ENCODE measurements at regions not wholly inside any gene's neighbourhood (a gene's known extent, or its start where the extent isn't known, plus 50 kb on each side); places are given as distances from the start of the nearest gene placed in this dataset.

GRCh38 chr10:78700816-78701520 lies 367.8 kb upstream of the ZMIZ1 start:
- DNase-seq, result no peak

GRCh38 chr10:78702186-78702585 lies 366.6 kb upstream of the ZMIZ1 start:
- DNase-seq, result no peak

GRCh38 chr10:78702876-78703275 lies 365.9 kb upstream of the ZMIZ1 start:
- DNase-seq, result no peak

DNA sequence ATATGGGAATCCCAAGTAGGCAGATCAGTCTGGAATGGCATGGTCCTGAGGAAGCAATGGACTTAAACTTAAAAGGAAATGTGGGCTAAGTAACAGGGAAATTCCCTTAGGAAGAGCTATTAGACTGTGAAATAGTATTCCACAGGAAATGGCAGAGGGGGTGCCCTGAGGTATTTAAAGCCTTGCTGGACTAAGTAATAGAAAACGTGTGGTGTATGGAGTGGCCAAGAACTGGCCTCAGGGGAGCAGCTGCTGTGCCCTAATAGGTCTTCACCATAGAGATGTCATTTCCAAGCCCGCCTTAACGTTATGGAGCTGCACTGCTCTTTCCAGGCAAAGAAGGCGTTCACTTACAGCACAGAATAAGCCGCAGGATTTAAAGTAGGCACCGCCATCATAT lies 365.2 kb upstream of the ZMIZ1 start:
- no peak for DNase-seq

DNA sequence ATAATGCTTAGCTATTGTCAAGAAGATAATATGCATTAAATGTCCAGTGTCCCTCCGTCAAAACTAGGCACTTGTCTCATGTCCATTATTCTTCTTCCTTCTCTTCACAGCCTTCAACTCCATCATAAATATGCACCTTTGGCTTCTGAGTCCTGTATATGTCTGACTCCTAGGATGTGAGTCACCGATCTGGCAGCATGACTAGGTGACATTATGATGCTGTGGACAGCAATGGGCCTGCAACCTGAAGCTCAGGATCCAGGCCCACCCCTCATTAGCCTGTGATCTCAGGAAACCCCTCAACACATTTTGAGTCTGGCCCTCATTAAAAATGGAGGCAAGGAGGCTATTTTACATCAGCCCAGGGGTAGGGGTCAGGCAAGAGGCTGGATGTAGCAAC lies 362.5 kb upstream of the ZMIZ1 start:
- no peak for DNase-seq

GRCh38 chr10:78706726-78707540 lies 361.8 kb upstream of the ZMIZ1 start:
- no peak for DNase-seq

DNA sequence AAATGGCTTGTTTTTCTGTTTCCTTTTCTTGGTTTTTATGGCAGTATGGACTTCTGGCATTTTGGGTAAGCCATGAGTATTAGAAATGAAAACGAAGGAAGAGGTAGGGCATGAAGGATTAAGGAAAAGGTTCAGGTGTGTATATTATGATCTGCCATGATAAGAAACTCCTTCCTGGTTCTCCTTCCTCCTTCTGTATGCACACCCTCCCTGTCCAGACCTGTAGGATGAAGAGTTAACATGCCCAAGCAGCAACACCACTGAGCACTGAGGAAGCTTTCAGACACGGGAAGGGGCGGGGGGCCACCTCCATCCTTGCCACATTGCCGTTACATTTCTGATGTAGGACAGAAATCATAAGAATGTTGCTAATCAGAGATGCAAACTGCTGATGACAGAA lies 361.0 kb upstream of the ZMIZ1 start:
- no peak for DNase-seq

DNA sequence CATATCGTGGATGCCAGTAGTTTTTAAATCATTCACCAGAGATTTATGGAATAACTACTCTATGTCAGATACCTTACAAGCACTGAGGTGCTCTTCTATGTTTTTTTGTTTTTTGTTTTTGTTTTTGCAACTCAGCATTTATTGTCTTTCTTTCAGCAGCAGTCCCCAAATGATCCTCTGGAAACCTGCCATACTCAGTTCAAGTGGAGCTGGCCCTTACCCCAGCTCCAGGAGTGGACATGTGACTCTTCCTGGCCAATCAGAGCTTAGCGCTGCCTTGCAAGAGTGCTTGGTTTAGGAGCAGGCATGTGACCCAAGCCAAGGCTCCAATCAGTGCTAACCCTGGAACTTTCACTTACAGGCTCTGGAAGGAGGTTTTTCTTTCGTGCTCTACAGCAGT lies 356.6 kb upstream of the ZMIZ1 start:
- DNase-seq, result no peak

- no peak for DNase-seq
Observed at GRCh38 chr10:78713659-78714058, 355.1 kb upstream of the ZMIZ1 start.

DNA sequence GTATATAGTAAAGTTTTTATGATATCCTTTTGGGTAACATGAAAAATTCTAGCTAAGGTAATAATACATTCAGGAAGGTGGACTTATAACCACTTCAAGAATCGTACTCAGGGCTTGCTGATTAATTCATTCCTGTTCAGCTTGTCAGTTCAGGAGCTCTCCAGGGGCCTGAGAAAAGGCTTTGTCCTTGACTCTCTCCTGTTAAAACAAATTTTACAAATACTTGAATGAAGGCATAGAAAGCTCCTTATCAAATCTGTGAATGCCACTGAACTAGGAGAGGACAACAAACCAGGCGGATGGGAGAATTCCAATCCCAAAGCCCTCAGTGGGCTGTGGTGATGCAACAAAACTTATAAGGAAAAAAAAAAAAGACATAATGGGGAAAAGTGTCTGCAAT lies 354.5 kb upstream of the ZMIZ1 start:
- DNase-seq, result no peak

DNA sequence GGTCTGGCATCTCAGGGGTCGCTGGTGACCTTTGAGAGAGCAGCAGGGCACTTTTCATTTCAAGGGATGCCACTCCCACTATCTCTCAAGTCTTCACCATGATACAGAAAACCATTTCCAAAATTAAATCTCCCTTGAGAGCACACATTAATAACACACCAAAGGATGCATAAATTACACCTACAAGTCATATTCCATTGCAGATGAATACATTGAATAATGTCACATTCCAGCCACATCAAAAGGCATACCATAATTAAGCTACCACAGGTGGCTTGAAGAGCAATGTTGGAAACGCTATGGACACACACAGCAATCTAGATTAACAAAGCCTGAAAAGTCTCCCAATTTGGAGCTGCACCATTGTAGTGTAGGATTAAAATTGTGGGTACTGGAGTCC lies 353.3 kb upstream of the ZMIZ1 start:
- no peak for DNase-seq

GRCh38 chr10:78716043-78716660 lies 352.6 kb upstream of the ZMIZ1 start:
- DNase-seq, result no peak

GRCh38 chr10:78717200-78717599 lies 351.6 kb upstream of the ZMIZ1 start:
- DNase-seq, result no peak

DNA sequence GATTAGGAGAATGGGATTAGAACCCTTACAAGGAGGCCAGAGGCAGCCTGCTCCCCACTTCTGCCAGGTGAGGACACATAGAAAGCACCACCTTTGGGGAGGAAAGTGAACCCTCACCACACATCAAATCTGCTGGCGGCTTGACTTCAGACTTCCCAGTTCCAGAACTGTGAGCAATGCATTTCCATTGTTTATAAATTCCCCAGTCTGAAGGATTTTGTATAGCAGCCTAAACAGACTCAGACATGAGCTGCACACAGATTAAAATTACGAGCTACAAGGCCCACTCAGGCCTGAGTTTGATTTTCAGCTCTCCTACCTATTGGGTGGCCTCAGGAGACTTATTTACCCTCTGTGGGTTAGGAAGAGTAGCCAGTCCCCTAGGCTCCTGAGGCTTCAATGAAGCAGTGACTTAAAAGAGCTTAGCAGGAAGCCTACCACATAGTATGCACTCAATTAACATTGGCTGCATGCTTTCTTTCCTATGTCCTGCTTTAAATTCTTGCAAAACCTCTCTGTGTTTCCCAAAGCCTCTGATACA lies 350.7 kb upstream of the ZMIZ1 start:
- DNase-seq, result no peak

- DNase-seq, result no peak
Observed at GRCh38 chr10:78719276-78719675, 349.5 kb upstream of the ZMIZ1 start.

DNA sequence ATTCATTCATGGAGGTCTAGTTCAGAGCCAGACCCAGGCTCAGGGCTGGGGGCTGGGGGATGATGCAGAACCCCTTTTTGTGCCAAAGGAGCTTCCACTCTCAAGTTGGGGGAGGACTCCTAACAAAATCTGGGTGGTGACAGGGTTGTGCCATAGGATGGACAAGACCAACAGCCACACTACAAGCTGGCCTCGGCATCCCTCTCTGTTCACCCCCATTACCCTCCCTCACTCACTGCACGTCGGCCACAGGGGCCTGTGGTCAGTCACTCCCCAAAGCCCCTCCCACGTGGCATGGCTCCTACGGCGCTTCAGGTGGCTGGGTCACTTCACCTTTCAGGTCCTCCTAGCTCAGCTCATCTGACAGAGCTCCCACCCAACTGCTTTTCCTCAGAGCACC lies 348.7 kb upstream of the ZMIZ1 start:
- DNase-seq, result no peak

- DNase-seq, result no peak
Observed at GRCh38 chr10:78721231-78721630, 347.5 kb upstream of the ZMIZ1 start.

GRCh38 chr10:78724846-78725245 lies 343.9 kb upstream of the ZMIZ1 start:
- DNase-seq, result no peak

- no peak for DNase-seq
Observed at GRCh38 chr10:78726171-78726570, 342.6 kb upstream of the ZMIZ1 start.

GRCh38 chr10:78727251-78727650 lies 341.5 kb upstream of the ZMIZ1 start:
- DNase-seq, result no peak

GRCh38 chr10:78727728-78728127 lies 341.0 kb upstream of the ZMIZ1 start:
- no peak for DNase-seq

GRCh38 chr10:78728176-78728575 lies 340.6 kb upstream of the ZMIZ1 start:
- DNase-seq, result no peak

DNA sequence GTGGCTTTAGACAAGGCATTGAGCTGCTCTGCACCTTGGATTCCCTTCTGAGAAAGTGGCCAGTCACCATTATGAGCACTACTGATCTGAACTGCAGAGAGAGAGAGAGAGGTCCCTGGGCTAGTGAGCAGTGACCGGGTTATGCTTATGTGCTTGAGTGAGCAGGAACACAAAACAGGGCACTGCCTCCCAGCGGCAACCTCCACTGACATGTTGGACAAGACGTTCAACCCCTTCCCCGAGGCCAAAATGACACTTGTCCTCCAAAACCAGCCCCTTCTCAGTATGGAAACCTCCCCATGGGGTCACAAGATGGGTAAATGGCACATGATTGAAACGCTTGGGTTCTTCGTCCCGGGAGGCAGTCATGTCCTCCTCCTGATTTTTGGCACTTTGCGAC lies 339.4 kb upstream of the ZMIZ1 start:
- no peak for DNase-seq

DNA sequence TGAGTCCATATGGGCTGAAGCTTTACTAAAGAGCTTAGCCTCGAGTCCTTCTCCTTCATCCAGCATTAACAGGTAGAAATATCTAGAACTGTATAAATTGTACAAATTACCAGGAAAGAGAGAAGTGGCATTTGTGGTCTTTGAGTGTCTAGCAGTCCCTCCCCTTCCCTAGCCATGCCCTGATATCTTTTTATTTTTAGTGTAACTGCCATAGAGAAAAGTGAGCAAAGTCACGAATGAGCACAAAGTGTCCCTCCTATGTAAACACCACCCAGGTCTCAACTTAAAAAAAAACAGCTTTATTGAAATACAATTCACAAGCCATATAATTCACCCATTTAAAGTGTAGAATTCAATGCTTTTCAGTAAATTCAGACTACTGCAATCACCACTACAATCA lies 339.0 kb upstream of the ZMIZ1 start:
- no peak for DNase-seq

Measured in effector CD4-positive, alpha-beta T cell (primary cell).